ENCODE measurements at regions not wholly inside any gene's neighbourhood (a gene's known extent, or its start where the extent isn't known, plus 50 kb on each side); places are given as distances from the start of the nearest gene placed in this dataset.

DNA sequence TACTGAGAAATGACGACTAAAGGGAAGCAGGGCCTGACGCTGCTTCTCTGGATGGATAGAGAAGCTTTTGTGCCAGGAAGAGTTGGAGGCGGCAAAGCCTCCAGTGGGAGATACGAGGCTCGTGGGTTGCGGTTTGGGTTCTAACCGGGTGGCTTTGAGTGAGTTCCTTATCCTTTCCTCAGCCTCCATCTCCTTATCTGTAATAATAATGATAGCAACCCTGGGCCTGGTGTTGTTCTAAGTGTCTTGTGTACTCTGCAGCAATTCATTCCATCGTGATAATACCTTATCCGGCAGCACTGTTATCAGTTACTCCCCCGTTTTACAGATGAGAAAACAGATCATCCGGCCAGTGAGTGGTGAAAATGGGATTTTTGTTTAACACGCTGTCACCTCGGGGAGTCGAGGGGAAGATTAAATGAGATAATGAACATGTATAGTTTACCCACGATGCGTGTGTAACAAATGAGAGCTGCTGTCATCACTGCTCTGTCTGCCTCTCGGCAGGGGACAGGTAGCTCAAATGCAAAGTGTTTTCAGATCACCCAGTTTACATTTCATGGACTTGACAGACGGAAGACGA lies 52.0 kb upstream of the LHX1 start:
- TF ChIP-seq, protein P1, sequence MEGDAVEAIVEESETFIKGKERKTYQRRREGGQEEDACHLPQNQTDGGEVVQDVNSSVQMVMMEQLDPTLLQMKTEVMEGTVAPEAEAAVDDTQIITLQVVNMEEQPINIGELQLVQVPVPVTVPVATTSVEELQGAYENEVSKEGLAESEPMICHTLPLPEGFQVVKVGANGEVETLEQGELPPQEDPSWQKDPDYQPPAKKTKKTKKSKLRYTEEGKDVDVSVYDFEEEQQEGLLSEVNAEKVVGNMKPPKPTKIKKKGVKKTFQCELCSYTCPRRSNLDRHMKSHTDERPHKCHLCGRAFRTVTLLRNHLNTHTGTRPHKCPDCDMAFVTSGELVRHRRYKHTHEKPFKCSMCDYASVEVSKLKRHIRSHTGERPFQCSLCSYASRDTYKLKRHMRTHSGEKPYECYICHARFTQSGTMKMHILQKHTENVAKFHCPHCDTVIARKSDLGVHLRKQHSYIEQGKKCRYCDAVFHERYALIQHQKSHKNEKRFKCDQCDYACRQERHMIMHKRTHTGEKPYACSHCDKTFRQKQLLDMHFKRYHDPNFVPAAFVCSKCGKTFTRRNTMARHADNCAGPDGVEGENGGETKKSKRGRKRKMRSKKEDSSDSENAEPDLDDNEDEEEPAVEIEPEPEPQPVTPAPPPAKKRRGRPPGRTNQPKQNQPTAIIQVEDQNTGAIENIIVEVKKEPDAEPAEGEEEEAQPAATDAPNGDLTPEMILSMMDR (IDR thresholded peaks at IDR 0.05; ENCODE audit: low read depth, low read length), result no peak
- H3K4me3 ChIP-seq (ENCODE audit: low read depth, low read length), result no peak overlapping the region
- no peak for DNase-seq (ENCODE audit: low read depth)

DNA sequence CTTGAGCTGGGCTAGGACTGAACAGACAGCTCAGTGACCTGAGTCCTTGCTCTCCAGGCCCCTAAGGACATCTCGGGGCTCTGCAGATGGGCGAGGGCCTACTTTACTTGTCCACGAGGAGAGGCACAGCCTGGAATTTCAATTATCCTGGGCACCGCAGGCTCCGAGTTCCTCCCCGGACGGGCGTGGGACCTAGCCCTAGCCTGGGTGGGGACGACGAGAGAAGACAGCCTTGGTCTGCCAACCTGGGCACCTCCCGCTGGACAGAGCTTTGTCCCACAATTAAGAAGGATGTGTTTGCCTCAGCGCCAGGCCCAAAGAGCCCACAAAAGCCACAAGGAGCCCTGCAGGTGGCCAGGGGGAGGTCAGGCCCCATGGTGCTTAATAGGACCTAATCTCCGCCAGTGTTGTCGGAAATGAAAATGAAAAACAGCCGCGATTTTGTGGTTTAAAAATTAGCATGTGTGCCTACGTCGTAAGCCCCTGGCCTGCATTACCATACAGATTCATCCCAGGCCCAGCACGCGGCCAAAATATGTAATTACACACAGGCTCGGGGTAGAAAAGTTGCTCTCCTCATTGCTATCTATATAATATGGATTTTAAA lies 51.4 kb upstream of the LHX1 start:
- no peak overlapping the region for H3K4me3 ChIP-seq (ENCODE audit: low read depth, low read length)
- no peak for DNase-seq (ENCODE audit: low read depth)
- TF ChIP-seq MYC (IDR thresholded peaks at IDR 0.05; ENCODE audit: low read depth, low read length) (no peak), POLR2A (IDR thresholded peaks at IDR 0.05; ENCODE audit: extremely low read depth, insufficient read length) (no peak)
- TF ChIP-seq, protein P1 (IDR thresholded peaks at IDR 0.05; ENCODE audit: low read depth, low read length), result no peak
- TF ChIP-seq, protein P2, sequence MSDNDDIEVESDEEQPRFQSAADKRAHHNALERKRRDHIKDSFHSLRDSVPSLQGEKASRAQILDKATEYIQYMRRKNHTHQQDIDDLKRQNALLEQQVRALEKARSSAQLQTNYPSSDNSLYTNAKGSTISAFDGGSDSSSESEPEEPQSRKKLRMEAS (IDR thresholded peaks at IDR 0.05; ENCODE audit: low read depth, low read length), result no peak

All from NB4 (cell line).